GM21515 (cell line): ENCODE measurements at regions not wholly inside any gene's neighbourhood (a gene's known extent, or its start where the extent isn't known, plus 50 kb on each side); places are given as distances from the start of the nearest gene placed in this dataset.
"Not testable (repeated sequence)": the region's sequence is repeated elsewhere in the genome, so short reads cannot be mapped to it uniquely, and the experiment has no call there.

Source experiments
- ATAC-seq: cut with Tn5 transposase; IDR thresholded peaks from one replicate; pipeline ENCODE4 v1.9.1; 2021; ENCODE audit not compliant: unreplicated experiment

- no peak for ATAC-seq
Measured at GRCh38 chr4:60589425-60589824, 610.7 kb upstream of the ADGRL3 start.

- no peak for ATAC-seq
Measured at GRCh38 chr4:60590116-60590515, 610.0 kb upstream of the ADGRL3 start.

GRCh38 chr4:60605646-60606354, 594.3 kb upstream of the ADGRL3 start:
- no peak for ATAC-seq

- ATAC-seq: no peak
Measured at GRCh38 chr4:60611762-60612496, 588.2 kb upstream of the ADGRL3 start.

GRCh38 chr4:60617731-60618130, 582.4 kb upstream of the ADGRL3 start:
- no peak for ATAC-seq

GRCh38 chr4:60619531-60620305, 580.4 kb upstream of the ADGRL3 start:
- no peak for ATAC-seq

- no peak for ATAC-seq
Measured at GRCh38 chr4:60637976-60638375, 562.1 kb upstream of the ADGRL3 start.

- ATAC-seq: no peak
Measured at GRCh38 chr4:60648774-60649173, 551.4 kb upstream of the ADGRL3 start.

GRCh38 chr4:60652933-60653332, 547.2 kb upstream of the ADGRL3 start:
- no peak for ATAC-seq

GRCh38 chr4:60655356-60655755, 544.8 kb upstream of the ADGRL3 start:
- no peak for ATAC-seq

- no peak for ATAC-seq
Measured at GRCh38 chr4:60656171-60656570, 544.0 kb upstream of the ADGRL3 start.

- ATAC-seq: no peak
Measured at GRCh38 chr4:60657041-60657440, 543.1 kb upstream of the ADGRL3 start.

GRCh38 chr4:60657807-60658206, 542.3 kb upstream of the ADGRL3 start:
- no peak for ATAC-seq

- no peak for ATAC-seq
Measured at GRCh38 chr4:60663769-60664168, 536.4 kb upstream of the ADGRL3 start.

GRCh38 chr4:60682901-60683300, 517.2 kb upstream of the ADGRL3 start:
- ATAC-seq: no peak

- ATAC-seq: no peak
Measured at GRCh38 chr4:60683357-60683756, 516.8 kb upstream of the ADGRL3 start.

GRCh38 chr4:60683973-60684372, 516.2 kb upstream of the ADGRL3 start:
- no peak for ATAC-seq

- ATAC-seq: not testable (repeated sequence)
Measured at GRCh38 chr4:60696062-60696461, 504.1 kb upstream of the ADGRL3 start.

- no peak for ATAC-seq
Measured at GRCh38 chr4:60709061-60709460, 491.1 kb upstream of the ADGRL3 start.

GRCh38 chr4:60718874-60719273, 481.3 kb upstream of the ADGRL3 start:
- ATAC-seq: no peak

- ATAC-seq: no peak
Measured at GRCh38 chr4:60721685-60722084, 478.4 kb upstream of the ADGRL3 start.

GRCh38 chr4:60723796-60724195, 476.3 kb upstream of the ADGRL3 start:
- no peak for ATAC-seq
